ENCODE measurements at regions not wholly inside any gene's neighbourhood (a gene's known extent, or its start where the extent isn't known, plus 50 kb on each side); places are given as distances from the start of the nearest gene placed in this dataset.

DNA sequence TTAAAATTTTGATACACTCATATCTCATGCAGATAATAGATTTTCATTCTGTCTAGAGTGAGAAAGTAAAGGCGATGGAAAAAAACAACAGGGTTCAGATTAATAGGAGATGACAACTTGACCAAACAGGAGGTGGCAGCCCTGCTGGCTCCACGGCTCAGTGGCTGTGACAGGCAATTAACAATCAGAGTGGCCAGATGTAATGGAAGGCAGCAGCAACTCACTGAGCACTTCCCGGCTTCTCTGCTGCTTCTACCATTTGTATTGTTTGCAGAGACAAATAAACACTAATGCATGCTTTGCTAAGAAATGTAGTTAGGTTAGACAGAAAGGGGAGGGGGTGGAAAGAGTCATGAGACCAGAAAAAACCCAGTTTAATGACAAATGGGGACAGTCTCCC, 473.0 kb upstream of the SLC10A2 start:
- TF ChIP-seq, protein P1, sequence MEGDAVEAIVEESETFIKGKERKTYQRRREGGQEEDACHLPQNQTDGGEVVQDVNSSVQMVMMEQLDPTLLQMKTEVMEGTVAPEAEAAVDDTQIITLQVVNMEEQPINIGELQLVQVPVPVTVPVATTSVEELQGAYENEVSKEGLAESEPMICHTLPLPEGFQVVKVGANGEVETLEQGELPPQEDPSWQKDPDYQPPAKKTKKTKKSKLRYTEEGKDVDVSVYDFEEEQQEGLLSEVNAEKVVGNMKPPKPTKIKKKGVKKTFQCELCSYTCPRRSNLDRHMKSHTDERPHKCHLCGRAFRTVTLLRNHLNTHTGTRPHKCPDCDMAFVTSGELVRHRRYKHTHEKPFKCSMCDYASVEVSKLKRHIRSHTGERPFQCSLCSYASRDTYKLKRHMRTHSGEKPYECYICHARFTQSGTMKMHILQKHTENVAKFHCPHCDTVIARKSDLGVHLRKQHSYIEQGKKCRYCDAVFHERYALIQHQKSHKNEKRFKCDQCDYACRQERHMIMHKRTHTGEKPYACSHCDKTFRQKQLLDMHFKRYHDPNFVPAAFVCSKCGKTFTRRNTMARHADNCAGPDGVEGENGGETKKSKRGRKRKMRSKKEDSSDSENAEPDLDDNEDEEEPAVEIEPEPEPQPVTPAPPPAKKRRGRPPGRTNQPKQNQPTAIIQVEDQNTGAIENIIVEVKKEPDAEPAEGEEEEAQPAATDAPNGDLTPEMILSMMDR (conservative IDR thresholded peaks at IDR 0.05; ENCODE audit: low read depth, low read length) = no peak
- DNase-seq (ENCODE audit: low read depth) = no peak
- H3K4me3 ChIP-seq (ENCODE audit: low read depth, low read length) = no peak overlapping the region

DNA sequence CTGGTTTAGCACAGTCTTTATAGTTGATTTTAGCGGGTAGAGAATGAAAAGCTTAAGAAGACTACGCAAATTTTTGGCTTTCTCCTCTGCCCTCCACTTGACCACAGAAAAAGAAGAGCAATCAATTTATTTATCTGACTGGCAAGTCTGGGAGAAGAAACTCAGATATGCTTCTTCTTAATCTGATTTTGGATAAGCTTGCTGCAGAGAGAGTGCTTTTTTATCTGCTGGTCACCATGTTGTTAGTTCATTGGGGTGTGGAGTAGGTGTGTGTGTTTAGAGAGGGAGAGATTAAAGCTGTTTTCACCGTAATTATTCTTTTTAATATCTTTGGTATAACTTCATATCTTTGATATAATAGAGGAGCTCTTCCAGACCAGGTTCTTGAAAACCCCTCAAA, 471.4 kb upstream of the SLC10A2 start:
- H3K4me3 ChIP-seq (ENCODE audit: low read depth, low read length) = no peak overlapping the region
- TF ChIP-seq, protein P1 (conservative IDR thresholded peaks at IDR 0.05; ENCODE audit: low read depth, low read length) = no peak
- DNase-seq (ENCODE audit: low read depth) = no peak

DNA sequence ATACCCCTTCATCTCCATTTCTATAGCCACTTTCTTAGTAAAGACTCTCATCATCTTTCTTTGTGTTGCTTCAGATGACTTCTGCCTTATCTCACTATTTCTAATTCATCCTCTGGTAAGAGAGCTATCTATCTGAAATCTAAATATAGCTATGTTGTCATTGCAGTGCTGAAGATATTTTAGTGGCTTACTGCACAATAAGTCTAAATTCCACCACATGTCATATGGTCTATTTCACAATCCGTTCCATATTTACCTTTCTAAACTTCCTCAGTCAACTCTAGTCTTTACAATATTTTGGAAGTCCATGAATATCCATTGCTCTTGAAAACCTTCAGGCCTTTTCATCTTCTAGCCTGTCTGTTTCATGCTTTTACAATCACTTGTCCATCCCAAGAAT, 465.1 kb upstream of the SLC10A2 start:
- DNase-seq (ENCODE audit: low read depth) = no peak
- H3K4me3 ChIP-seq (ENCODE audit: low read depth, low read length) = no peak overlapping the region
- TF ChIP-seq, protein P1 (conservative IDR thresholded peaks at IDR 0.05; ENCODE audit: low read depth, low read length) = no peak

DNA sequence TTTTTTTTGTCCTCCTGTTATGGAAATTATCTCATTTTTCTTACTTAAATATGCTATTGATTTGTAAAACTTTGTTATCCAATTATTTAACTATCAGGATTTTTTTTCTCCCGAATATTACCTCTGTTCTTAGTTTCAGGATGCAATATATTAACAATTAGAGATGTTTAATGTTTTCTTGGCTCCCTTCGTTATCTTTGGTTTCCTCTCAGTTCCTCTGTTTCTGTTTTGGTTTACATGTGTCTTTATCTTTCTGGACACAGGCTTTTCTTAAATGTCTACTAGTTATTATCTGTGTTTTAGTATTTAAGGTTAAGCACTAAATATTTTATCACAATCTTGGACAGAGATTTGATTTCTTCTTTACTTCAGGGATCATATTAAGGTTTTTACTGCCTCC, 462.2 kb upstream of the SLC10A2 start:
- TF ChIP-seq, protein P1 (conservative IDR thresholded peaks at IDR 0.05; ENCODE audit: low read depth, low read length) = no peak
- no peak for DNase-seq (ENCODE audit: low read depth)
- no peak overlapping the region for H3K4me3 ChIP-seq (ENCODE audit: low read depth, low read length)

DNA sequence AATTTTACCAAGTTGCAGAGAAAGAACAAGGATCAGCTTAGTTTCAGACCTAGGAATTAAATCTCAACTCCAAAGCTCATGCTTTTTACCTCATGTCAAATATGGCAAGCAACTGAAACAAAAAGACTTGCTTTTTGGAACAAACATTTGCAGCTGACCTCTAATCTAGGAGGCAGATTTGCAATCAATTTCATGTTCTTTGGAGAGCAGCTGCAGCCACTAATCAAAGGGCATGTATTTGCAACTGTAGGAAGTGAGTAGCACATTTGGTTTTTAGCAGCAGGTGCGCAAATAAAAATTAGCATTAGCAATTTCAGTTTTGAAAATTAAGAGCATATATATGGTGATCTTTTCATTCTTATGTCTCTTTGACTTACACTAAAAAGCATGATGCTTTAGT, 459.3 kb upstream of the SLC10A2 start:
- TF ChIP-seq, protein P1 (conservative IDR thresholded peaks at IDR 0.05; ENCODE audit: low read depth, low read length) = no peak
- H3K4me3 ChIP-seq (ENCODE audit: low read depth, low read length) = no peak overlapping the region
- DNase-seq (ENCODE audit: low read depth) = no peak

DNA sequence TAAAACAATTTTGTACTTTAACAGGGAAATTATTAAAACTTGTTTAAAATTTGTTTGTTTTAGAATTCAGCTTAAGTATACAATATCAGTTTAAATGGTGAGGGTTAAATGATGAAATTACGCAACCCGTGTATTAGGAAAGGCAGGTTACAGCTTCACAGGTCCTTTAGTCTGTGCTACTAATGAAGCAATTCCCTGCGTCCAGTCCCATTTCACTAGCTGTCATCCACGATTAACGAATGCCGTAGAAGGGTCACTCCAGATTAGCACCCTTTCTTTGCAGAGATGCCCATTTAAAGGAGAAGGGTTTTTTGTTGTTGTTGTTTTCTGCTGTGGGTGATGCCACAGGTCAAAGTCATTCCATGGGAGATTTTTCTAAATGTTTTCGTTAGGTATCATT, 457.6 kb upstream of the SLC10A2 start:
- TF ChIP-seq, protein P1 (conservative IDR thresholded peaks at IDR 0.05; ENCODE audit: low read depth, low read length) = no peak
- DNase-seq (ENCODE audit: low read depth) = no peak

DNA sequence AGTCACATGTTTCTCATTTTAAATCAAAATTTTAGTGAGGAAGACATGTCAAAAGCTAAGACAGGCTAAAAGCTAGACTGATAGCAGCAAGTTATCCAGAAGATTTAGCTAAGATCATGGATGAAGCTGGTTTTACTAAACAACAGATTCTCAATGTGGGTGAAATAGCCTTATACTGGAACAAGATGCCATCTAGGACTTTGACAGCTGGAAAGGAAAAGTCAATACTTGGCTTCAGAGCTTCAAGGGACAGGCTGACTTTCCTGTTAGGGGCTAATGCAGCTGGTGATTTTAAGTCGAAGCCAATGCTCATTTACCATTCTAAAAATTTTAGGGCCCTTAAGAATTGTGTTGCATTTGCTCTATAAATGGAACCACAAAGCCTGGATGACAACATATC, 455.3 kb upstream of the SLC10A2 start:
- TF ChIP-seq, protein P1 (conservative IDR thresholded peaks at IDR 0.05; ENCODE audit: low read depth, low read length) = no peak
- no peak for DNase-seq (ENCODE audit: low read depth)
- no peak overlapping the region for H3K4me3 ChIP-seq (ENCODE audit: low read depth, low read length)

More for the DNA sequence above, 457.6 kb upstream of the SLC10A2 start:
- no peak overlapping the region for H3K4me3 ChIP-seq (ENCODE audit: low read depth, low read length)
